PC-9 (cell line): ENCODE measurements at regions not wholly inside any gene's neighbourhood (a gene's known extent, or its start where the extent isn't known, plus 50 kb on each side); places are given as distances from the start of the nearest gene placed in this dataset.

Source experiments
- CTCF ChIP-seq: fragments of 200-600 bp; sonication (generic); conservative IDR thresholded peaks from 2 replicates; pipeline ENCODE4 v1.6.1; 2017; ENCODE audit warnings: mixed run types, antibody characterized with exemption, mild to moderate bottlenecking, moderate library complexity
- EZH2 ChIP-seq: fragments of 200-600 bp; sonication (generic); IDR thresholded peaks from 2 replicates; pipeline ENCODE4 v1.8.0; 2017; ENCODE audit warnings: antibody characterized with exemption, low read depth

DNA sequence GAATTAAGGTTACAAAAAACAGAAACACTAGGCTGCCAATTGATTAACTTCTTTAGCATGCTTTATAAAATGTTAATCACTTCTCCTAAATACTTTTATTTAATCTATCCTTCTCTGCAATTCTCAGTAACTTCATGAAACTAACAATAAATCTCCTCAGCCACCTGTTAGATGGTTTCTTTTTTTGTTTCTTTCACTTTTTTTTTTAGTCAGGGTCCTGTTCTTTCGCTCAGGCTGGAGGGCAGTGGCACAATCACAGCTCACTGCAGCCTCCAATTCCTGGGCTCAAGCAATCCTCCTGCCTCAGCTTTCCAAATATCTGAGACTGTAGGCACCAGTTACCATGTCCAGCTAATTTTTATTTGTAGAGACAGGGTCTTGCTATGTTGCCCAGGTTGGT, 213.4 kb upstream of the STK17B start:
- TF ChIP-seq CTCF (no peak), EZH2 (no peak)
